Keratinocyte (primary cell): ENCODE measurements at regions not wholly inside any gene's neighbourhood (a gene's known extent, or its start where the extent isn't known, plus 50 kb on each side); places are given as distances from the start of the nearest gene placed in this dataset.
"Not testable (repeated sequence)": the region's sequence is repeated elsewhere in the genome, so short reads cannot be mapped to it uniquely, and the experiment has no call there.

Experiments used
- DNase-seq: peaks from one replicate; pipeline ENCODE4 v3.0.0-alpha.2; 2011; ENCODE audit warnings: low read depth, missing footprints, low spot score
- FAIRE-seq: peaks from 2 replicates; lab custom pipeline; 2011; peaks lifted over from hg19 to GRCh38; lab: Jason Lieb, UNC
- H2AFZ ChIP-seq: 2 replicates; pipeline ENCODE4 v1.6.0; 2012; ENCODE audit warnings: low read length, control low read depth, inconsistent platforms; ENCODE audit not compliant: control insufficient read depth
- H3K27ac ChIP-seq: 2 replicates; pipeline ENCODE4 v1.5.1; 2011; ENCODE audit warnings: low read length; ENCODE audit not compliant: control insufficient read depth, insufficient read depth
- H3K27me3 ChIP-seq: 3 replicates; pipeline ENCODE4 v1.6.0; 2011; ENCODE audit warnings: low read length; ENCODE audit not compliant: control insufficient read depth, insufficient read depth; ENCODE audit errors: extremely low read depth
- H3K36me3 ChIP-seq, 2 experiments: 2 replicates in 1 of 2; 3 replicates in 1 of 2; pipeline ENCODE4 v1.5.1; 2011; ENCODE audit warnings: low read length in 2 of 2, mild to moderate bottlenecking in 1 of 2; ENCODE audit not compliant: control insufficient read depth in 2 of 2, insufficient read depth in 2 of 2; ENCODE audit errors: extremely low read depth in 1 of 2
- H3K4me1 ChIP-seq: 3 replicates; pipeline ENCODE4 v1.5.1; 2011; ENCODE audit warnings: low read length; ENCODE audit not compliant: control insufficient read depth, insufficient read depth; ENCODE audit errors: extremely low read depth
- H3K4me2 ChIP-seq: 3 replicates; pipeline ENCODE4 v1.6.0; 2011; ENCODE audit warnings: low read depth, low read length; ENCODE audit not compliant: control insufficient read depth, insufficient read depth; ENCODE audit errors: extremely low read depth
- H3K4me3 ChIP-seq, 3 experiments: fragments of 200-600 bp in 1 of 3; sonication (generic) in 1 of 3; 2 replicates in 2 of 3; 3 replicates in 1 of 3; pipeline ENCODE4 v1.5.1; 2011 to 2016; ENCODE audit warnings: low read length in 3 of 3, mild to moderate bottlenecking in 3 of 3, control low read depth in 2 of 3, inconsistent platforms in 1 of 3, low read depth in 1 of 3, mixed read lengths in 1 of 3, mixed run types in 1 of 3, moderate library complexity in 1 of 3; ENCODE audit not compliant: control insufficient read depth in 2 of 3, insufficient read depth in 2 of 3; ENCODE audit errors: extremely low read depth in 1 of 3
- H3K79me2 ChIP-seq: 2 replicates; pipeline ENCODE4 v1.6.0; 2012; ENCODE audit warnings: low read length; ENCODE audit not compliant: control insufficient read depth, insufficient read depth
- H3K9ac ChIP-seq: 3 replicates; pipeline ENCODE4 v1.6.0; 2011; ENCODE audit warnings: low read length; ENCODE audit not compliant: control insufficient read depth, insufficient read depth; ENCODE audit errors: extremely low read depth
- H3K9me1 ChIP-seq: 3 replicates; pipeline ENCODE4 v1.6.0; 2011; ENCODE audit warnings: low read length; ENCODE audit not compliant: control insufficient read depth, insufficient read depth; ENCODE audit errors: extremely low read depth
- H3K9me3 ChIP-seq: 2 replicates; pipeline ENCODE4 v1.5.1; 2012; ENCODE audit warnings: low read depth, low read length; ENCODE audit not compliant: control insufficient read depth
- H4K20me1 ChIP-seq: 3 replicates; pipeline ENCODE4 v1.6.0; 2011; ENCODE audit warnings: low read length; ENCODE audit not compliant: control insufficient read depth, insufficient read depth; ENCODE audit errors: extremely low read depth
- EZH2 ChIP-seq: IDR thresholded peaks from one replicate; pipeline ENCODE4 v1.6.1; 2012; ENCODE audit warnings: inconsistent platforms, mild to moderate bottlenecking, low read length, moderate library complexity
- dilution Hi-C: fragments of 300-500 bp; cut with MboI; formaldehyde crosslinking; loops from one replicate; pipeline ENCODE4 v1.7.0; 2020; ENCODE audit warnings: low sequenced_read_pairs; ENCODE audit not compliant: extremely low pct_ligation_motif_present
- TF ChIP-seq, protein P1 (sequence below), 3 experiments: IDR thresholded peaks in 1 of 3; conservative IDR thresholded peaks in 1 of 3; optimal IDR thresholded peaks in 1 of 3; 2 replicates in 2 of 3; 3 replicates in 1 of 3; pipeline versions ENCODE3 to v1.5.1; 2011; ENCODE audit warnings: low read length in 3 of 3, mild to moderate bottlenecking in 3 of 3, moderate library complexity in 2 of 3, control low read depth in 1 of 3, inconsistent platforms in 1 of 3; ENCODE audit not compliant: insufficient read depth in 2 of 3; ENCODE audit errors: extremely low read depth in 1 of 3

GRCh38 chr5:60535198-60535597 is 164.8 kb downstream of the DEPDC1B start:
- H3K9me1 ChIP-seq, result no peaks in the 10 kb centered on the region
- no peak for DNase-seq
- H3K9me3 ChIP-seq, result no peaks in the 10 kb centered on the region
- no peaks in the 10 kb centered on the region for H3K79me2 ChIP-seq
- H3K9ac ChIP-seq, result no peak overlapping the region
- H3K27me3 ChIP-seq, result no peaks in the 10 kb centered on the region
- H3K36me3 ChIP-seq, result no peaks in the 10 kb centered on the region
- no peak overlapping the region for H3K4me2 ChIP-seq
- FAIRE-seq, result no peak
- dilution Hi-C loops, result no loop called here
- H4K20me1 ChIP-seq, result no peaks in the 10 kb centered on the region
- no peak overlapping the region for H3K4me3 ChIP-seq
- no peaks in the 10 kb centered on the region for H3K4me1 ChIP-seq
- no peak overlapping the region for H3K27ac ChIP-seq
- TF ChIP-seq EZH2, result no peak
- TF ChIP-seq, protein P1, sequence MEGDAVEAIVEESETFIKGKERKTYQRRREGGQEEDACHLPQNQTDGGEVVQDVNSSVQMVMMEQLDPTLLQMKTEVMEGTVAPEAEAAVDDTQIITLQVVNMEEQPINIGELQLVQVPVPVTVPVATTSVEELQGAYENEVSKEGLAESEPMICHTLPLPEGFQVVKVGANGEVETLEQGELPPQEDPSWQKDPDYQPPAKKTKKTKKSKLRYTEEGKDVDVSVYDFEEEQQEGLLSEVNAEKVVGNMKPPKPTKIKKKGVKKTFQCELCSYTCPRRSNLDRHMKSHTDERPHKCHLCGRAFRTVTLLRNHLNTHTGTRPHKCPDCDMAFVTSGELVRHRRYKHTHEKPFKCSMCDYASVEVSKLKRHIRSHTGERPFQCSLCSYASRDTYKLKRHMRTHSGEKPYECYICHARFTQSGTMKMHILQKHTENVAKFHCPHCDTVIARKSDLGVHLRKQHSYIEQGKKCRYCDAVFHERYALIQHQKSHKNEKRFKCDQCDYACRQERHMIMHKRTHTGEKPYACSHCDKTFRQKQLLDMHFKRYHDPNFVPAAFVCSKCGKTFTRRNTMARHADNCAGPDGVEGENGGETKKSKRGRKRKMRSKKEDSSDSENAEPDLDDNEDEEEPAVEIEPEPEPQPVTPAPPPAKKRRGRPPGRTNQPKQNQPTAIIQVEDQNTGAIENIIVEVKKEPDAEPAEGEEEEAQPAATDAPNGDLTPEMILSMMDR (optimal IDR thresholded peaks at IDR 0.05 in 1 of 3, IDR thresholded peaks at IDR 0.05 in 1 of 3, conservative IDR thresholded peaks at IDR 0.05 in 1 of 3; ENCODE audit: extremely low read depth in 1 of 3, insufficient read depth in 2 of 3, low read length in 3 of 3), result no peak
- H2AFZ ChIP-seq, result no peak overlapping the region

DNA sequence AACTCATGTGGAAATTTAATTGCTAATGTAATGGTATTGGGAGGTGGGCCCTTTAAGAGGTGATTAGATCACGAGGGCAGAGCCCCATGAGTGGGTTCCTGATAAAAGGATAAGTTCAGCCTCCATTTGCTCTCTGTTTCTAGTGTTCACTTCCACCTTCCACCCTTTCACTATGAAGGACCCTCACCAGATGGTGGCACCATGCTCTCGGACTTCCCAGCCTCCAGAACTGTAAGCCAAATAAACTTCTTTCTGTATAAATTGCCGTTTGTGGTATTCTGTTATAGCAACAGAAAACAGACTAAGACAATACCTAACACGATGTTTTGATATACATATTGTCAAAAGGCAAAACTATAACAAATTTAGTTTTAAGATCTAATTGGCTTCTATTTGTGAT is 166.2 kb downstream of the DEPDC1B start:
- Histone ChIP-seq H3K79me2 (no peaks in the 10 kb centered on the region), H3K9me1 (no peaks in the 10 kb centered on the region)
- no peak for FAIRE-seq

GRCh38 chr5:60532796-60533195 is 167.2 kb downstream of the DEPDC1B start:
- H3K4me3 ChIP-seq, H3K27me3 ChIP-seq, dilution Hi-C loops, H4K20me1 ChIP-seq, H3K4me1 ChIP-seq, H3K9me1 ChIP-seq, H2AFZ ChIP-seq, FAIRE-seq, DNase-seq, H3K9me3 ChIP-seq, H3K79me2 ChIP-seq, H3K36me3 ChIP-seq, H3K9ac ChIP-seq, H3K27ac ChIP-seq, H3K4me2 ChIP-seq: not testable (repeated sequence)

More for the DNA sequence above, 166.2 kb downstream of the DEPDC1B start:
- no peak for DNase-seq
- Histone ChIP-seq H3K4me2 (no peak overlapping the region), H3K4me1 (no peaks in the 10 kb centered on the region), H3K9me3 (no peaks in the 10 kb centered on the region), H3K9ac (no peak overlapping the region), H2AFZ (no peak overlapping the region), H3K4me3 (no peak overlapping the region), H3K27ac (no peak overlapping the region), H3K36me3 (no peaks in the 10 kb centered on the region), H3K27me3 (no peaks in the 10 kb centered on the region), H4K20me1 (no peaks in the 10 kb centered on the region)
- no peak for TF ChIP-seq EZH2
- TF ChIP-seq, protein P1 (optimal IDR thresholded peaks at IDR 0.05 in 1 of 3, IDR thresholded peaks at IDR 0.05 in 1 of 3, conservative IDR thresholded peaks at IDR 0.05 in 1 of 3; ENCODE audit: extremely low read depth in 1 of 3, insufficient read depth in 2 of 3, low read length in 3 of 3), result no peak
- dilution Hi-C loops, result no loop called here

DNA sequence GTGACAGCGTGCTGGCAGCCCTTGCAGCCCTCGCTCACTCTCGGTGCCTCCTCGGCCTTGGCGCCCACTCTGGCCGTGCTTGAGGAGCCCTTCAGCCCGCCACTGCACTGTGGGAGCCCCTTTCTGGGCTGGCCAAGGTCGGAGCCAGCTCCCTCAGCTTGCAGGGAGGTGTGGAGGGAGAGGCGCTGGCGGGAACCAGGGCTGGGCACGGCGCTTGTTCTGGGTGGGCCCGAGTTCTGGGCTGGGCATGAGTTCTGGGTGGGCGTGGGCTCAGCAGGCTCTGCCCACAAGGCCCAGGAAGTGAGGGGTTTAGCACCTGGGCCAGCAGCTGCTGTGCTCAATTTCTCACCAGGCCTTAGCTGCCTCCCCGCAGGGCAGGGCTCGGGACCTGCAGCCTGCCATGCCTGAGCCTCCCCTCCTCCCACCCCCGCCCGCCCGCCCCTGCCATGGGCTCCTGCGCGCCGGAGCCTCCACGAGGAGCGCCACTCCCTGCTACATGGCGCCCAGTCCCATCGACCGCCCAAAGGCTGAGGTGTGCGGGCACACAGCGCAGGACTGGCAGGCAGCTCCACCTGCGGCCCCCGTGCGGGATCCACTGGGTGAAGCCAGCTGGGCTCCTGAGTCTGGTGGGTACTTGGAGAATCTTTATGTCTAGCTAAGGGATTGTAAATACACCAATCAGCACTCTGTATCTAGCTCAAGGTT is 169.7 kb downstream of the DEPDC1B start:
- H3K4me1 ChIP-seq, DNase-seq, H3K9me3 ChIP-seq, H3K4me3 ChIP-seq, H3K79me2 ChIP-seq, H3K9ac ChIP-seq, H3K9me1 ChIP-seq, H3K27ac ChIP-seq, H3K36me3 ChIP-seq, dilution Hi-C loops, FAIRE-seq, H3K27me3 ChIP-seq, H4K20me1 ChIP-seq, H3K4me2 ChIP-seq, H2AFZ ChIP-seq: not testable (repeated sequence)
